SK-N-SH (cell line): ENCODE measurements at regions not wholly inside any gene's neighbourhood (a gene's known extent, or its start where the extent isn't known, plus 50 kb on each side); places are given as distances from the start of the nearest gene placed in this dataset.

Experiments
- CTCF ChIA-PET: fragments of 300-600, 350-600 bp; formaldehyde crosslinking; extraction: SDS; loops from one replicate; lab custom pipeline; 2021; lab: Yijun Ruan, JAX
- POLR2A ChIA-PET: fragments of 350-600 bp; sonication (Branson Sonifier 250); formaldehyde crosslinking; extraction: SDS; loops from one replicate; lab custom pipeline; 2020; ENCODE audit warnings: antibody characterized with exemption, inconsistent platforms; lab: Yijun Ruan, JAX
- DNase-seq: peaks from one replicate; pipeline ENCODE4 v3.0.0; 2012
- H2AFZ ChIP-seq: fragments of 200-600 bp; sonication (generic); 2 replicates; pipeline ENCODE4 v1.8.1; 2016; ENCODE audit warnings: antibody characterized with exemption, mild to moderate bottlenecking, low read depth
- H3F3A ChIP-seq: fragments of 200-600 bp; sonication (generic); replicated peaks from 2 replicates; pipeline ENCODE3; 2016; ENCODE audit warnings: antibody characterized with exemption, mild to moderate bottlenecking; ENCODE audit not compliant: insufficient read depth
- H3K27ac ChIP-seq, 2 experiments: fragments of 200-500 bp in 1 of 2; fragments of 200-600 bp in 1 of 2; sonication (Bioruptor generic) in 1 of 2; sonication (generic), shearing (Covaris generic) in 1 of 2; 2 replicates each; pipeline versions ENCODE4 v1.5.1 to v1.6.1; 2014 to 2016; ENCODE audit warnings: low read depth in 2 of 2, inconsistent platforms in 1 of 2, low read length in 1 of 2, mild to moderate bottlenecking in 1 of 2, mixed read lengths in 1 of 2
- H3K27me3 ChIP-seq: fragments of 200-600 bp; sonication (generic), shearing (Covaris generic); 2 replicates; pipeline ENCODE4 v1.6.1; 2016; ENCODE audit warnings: mixed run types; ENCODE audit not compliant: insufficient read depth
- H3K36me3 ChIP-seq, 2 experiments: fragments of 200-500 bp in 1 of 2; fragments of 200-600 bp in 1 of 2; sonication (Bioruptor generic) in 1 of 2; sonication (generic) in 1 of 2; replicated peaks in 1 of 2; 2 replicates each; pipeline versions ENCODE3 to v1.5.1; 2014 to 2016; ENCODE audit warnings: low read length in 1 of 2, mild to moderate bottlenecking in 1 of 2; ENCODE audit not compliant: insufficient read depth in 2 of 2, control insufficient read depth in 1 of 2
- H3K4me1 ChIP-seq, 2 experiments: fragments of 200-500 bp in 1 of 2; fragments of 200-600 bp in 1 of 2; sonication (Bioruptor generic) in 1 of 2; sonication (generic), shearing (Covaris generic) in 1 of 2; 2 replicates each; pipeline versions ENCODE4 v1.5.1 to v1.6.1; 2014 to 2016; ENCODE audit warnings: low read depth in 1 of 2, low read length in 1 of 2, mixed run types in 1 of 2; ENCODE audit not compliant: insufficient read depth in 2 of 2, control insufficient read depth in 1 of 2
- H3K4me2 ChIP-seq: fragments of 200-600 bp; sonication (generic), shearing (Covaris generic); 2 replicates; pipeline ENCODE4 v1.6.1; 2017; ENCODE audit warnings: mixed run types
- H3K4me3 ChIP-seq, 2 experiments: fragments of 200-500 bp in 1 of 2; fragments of 200-600 bp in 1 of 2; sonication (Bioruptor generic) in 1 of 2; sonication (generic), shearing (Covaris generic) in 1 of 2; 2 replicates each; pipeline versions ENCODE4 v1.5.1 to v1.8.1; 2014 to 2016; ENCODE audit warnings: low read depth in 2 of 2, inconsistent platforms in 1 of 2, low read length in 1 of 2, mild to moderate bottlenecking in 1 of 2, mixed read lengths in 1 of 2, moderate library complexity in 1 of 2
- H3K79me2 ChIP-seq: fragments of 200-600 bp; sonication (generic); 2 replicates; pipeline ENCODE4 v1.8.1; 2017; ENCODE audit warnings: mild to moderate bottlenecking; ENCODE audit not compliant: insufficient read depth
- H3K9ac ChIP-seq: fragments of 200-600 bp; sonication (generic); 2 replicates; pipeline ENCODE4 v1.6.1; 2017; ENCODE audit warnings: mixed run types
- H3K9me2 ChIP-seq: fragments of 200-600 bp; sonication (generic); 2 replicates; pipeline ENCODE4 v1.6.1; 2017; ENCODE audit warnings: mixed run types
- H3K9me3 ChIP-seq: fragments of 200-600 bp; sonication (generic); 2 replicates; pipeline ENCODE4 v1.6.1; 2017; ENCODE audit warnings: mixed run types, mild to moderate bottlenecking, moderate library complexity
- H4K20me1 ChIP-seq: fragments of 200-600 bp; sonication (generic); 2 replicates; pipeline ENCODE4 v1.6.1; 2017; ENCODE audit warnings: mild to moderate bottlenecking, mixed run types; ENCODE audit not compliant: insufficient read depth
- CTCF ChIP-seq: fragments of 200-600 bp; sonication (generic); IDR thresholded peaks from 2 replicates; pipeline ENCODE4 v1.6.1; 2017; ENCODE audit warnings: antibody characterized with exemption, mild to moderate bottlenecking, moderate library complexity
- EZH2phosphoT487 ChIP-seq: fragments of 200-600 bp; sonication (generic); IDR thresholded peaks from 2 replicates; pipeline ENCODE4 v1.6.1; 2017; ENCODE audit warnings: low read depth, mixed run types, mild to moderate bottlenecking, antibody characterized with exemption, moderate library complexity, borderline replicate concordance
- FOSL2 ChIP-seq: IDR thresholded peaks from 2 replicates; pipeline ENCODE4 v1.4.0; 2012; ENCODE audit warnings: low read depth, mild to moderate bottlenecking, moderate library complexity, borderline replicate concordance
- IRF3 ChIP-seq: fragments of 150-350 bp; IDR thresholded peaks from 2 replicates; pipeline ENCODE4 v1.6.1; 2016; ENCODE audit warnings: mild to moderate bottlenecking, low read depth, low read length
- JUND ChIP-seq: IDR thresholded peaks from 2 replicates; pipeline ENCODE4 v1.4.0; 2012
- MEF2A ChIP-seq: IDR thresholded peaks from 2 replicates; pipeline ENCODE4 v1.4.0; 2012; ENCODE audit warnings: low read depth, borderline replicate concordance
- NFIC ChIP-seq: IDR thresholded peaks from 2 replicates; pipeline ENCODE4 v1.4.0; 2012; ENCODE audit warnings: borderline replicate concordance
- RXRA ChIP-seq: IDR thresholded peaks from 2 replicates; pipeline ENCODE4 v1.4.0; 2012; ENCODE audit warnings: low read depth, mild to moderate bottlenecking, borderline replicate concordance
- SIN3A ChIP-seq: IDR thresholded peaks from 2 replicates; pipeline ENCODE4 v1.6.1; 2012; ENCODE audit warnings: low read depth, mild to moderate bottlenecking, low read length, moderate library complexity, borderline replicate concordance
- USF2 ChIP-seq: fragments of 150-350 bp; IDR thresholded peaks from 2 replicates; pipeline ENCODE4 v1.6.1; 2017; ENCODE audit warnings: antibody characterized with exemption, low read length, low read depth, borderline replicate concordance
- ZBTB33 ChIP-seq: IDR thresholded peaks from 2 replicates; pipeline ENCODE4 v1.4.0; 2012; ENCODE audit warnings: low read depth, borderline replicate concordance
- WGBS: methylation state at CpG from one replicate; pipeline ENCODE4 v1.1.6; 2017; ENCODE audit warnings: low lambda C conversion rate; 5-methylcytosine and 5-hydroxymethylcytosine counted together

GRCh38 chr10:8380833-8381496 lies 326.5 kb downstream of the GATA3 start:
- no peaks in the 10 kb centered on the region for H4K20me1 ChIP-seq
- no peaks in the 10 kb centered on the region; a peak in 1 of 4 replicates for H3K4me1 ChIP-seq
- WGBS = 77% methylated on average over 3 of the region's 3 CpGs
- H3K27ac ChIP-seq = no peak overlapping the region
- H3K9ac ChIP-seq = no peak overlapping the region
- no peaks in the 10 kb centered on the region for H3K27me3 ChIP-seq
- H3K9me2 ChIP-seq = no peaks in the 10 kb centered on the region
- DNase-seq = no peak
- ChIA-PET POLR2A (no interaction called here), CTCF (interaction anchor here (1.1 to 1.7 kb wide), 3 partner anchors 9 to 76 kb away, joined by 3 to 5 read pairs (median 3); no protein-coding TSS in a partner anchor)
- TF ChIP-seq EZH2phosphoT487 (no peak), NFIC (no peak), FOSL2 (no peak), CTCF (no peak), RXRA (no peak), ZBTB33 (no peak), USF2 (no peak)
- H3K9me3 ChIP-seq = no peaks in the 10 kb centered on the region
- no peaks in the 10 kb centered on the region for H3F3A ChIP-seq
- H3K4me2 ChIP-seq = no peak overlapping the region
- H2AFZ ChIP-seq = no peak overlapping the region
- H3K79me2 ChIP-seq = no peaks in the 10 kb centered on the region
- H3K36me3 ChIP-seq = no peaks in the 10 kb centered on the region
- no peak overlapping the region for H3K4me3 ChIP-seq

- 72% methylated on average over 8 of the region's 8 CpGs for WGBS
- Histone ChIP-seq H3K9ac (no peak overlapping the region), H2AFZ (no peak overlapping the region), H3F3A (no peaks in the 10 kb centered on the region), H3K9me2 (no peaks in the 10 kb centered on the region), H3K4me2 (no peak overlapping the region), H3K27ac (no peak overlapping the region), H3K4me1 (peaks cover 0 to 6% of the 10 kb centered on the region in 2 experiments; a peak in 1 of 4 replicates), H3K36me3 (no peaks in the 10 kb centered on the region), H3K27me3 (no peaks in the 10 kb centered on the region), H3K79me2 (no peaks in the 10 kb centered on the region), H3K4me3 (no peak overlapping the region), H4K20me1 (no peaks in the 10 kb centered on the region), H3K9me3 (no peaks in the 10 kb centered on the region)
- CTCF ChIA-PET = no interaction called here
- POLR2A ChIA-PET = no interaction called here
- DNase-seq = no peak
- TF ChIP-seq JUND (no peak), MEF2A (no peak), IRF3 (no peak), SIN3A (no peak)
Measured at GRCh38 chr10:8386781-8387180, 332.3 kb downstream of the GATA3 start.
